OCI-LY1 (cell line): ENCODE measurements at regions not wholly inside any gene's neighbourhood (a gene's known extent, or its start where the extent isn't known, plus 50 kb on each side); places are given as distances from the start of the nearest gene placed in this dataset.

ENCODE experiments used
- EZH2 ChIP-seq: fragments of 200-600 bp; sonication (generic), shearing (Covaris generic); IDR thresholded peaks from 2 replicates; pipeline ENCODE4 v1.8.0; 2017; ENCODE audit warnings: borderline replicate concordance, mixed run types, mild to moderate bottlenecking, antibody characterized with exemption, low read length, moderate library complexity, mixed read lengths
- TF ChIP-seq, protein P1 (sequence below): fragments of 200-600 bp; sonication (generic), shearing (Covaris generic); IDR thresholded peaks from 2 replicates; pipeline ENCODE4 v1.5.1; 2017; ENCODE audit warnings: mild to moderate bottlenecking, antibody characterized with exemption, low read length, moderate library complexity, mixed read lengths

DNA sequence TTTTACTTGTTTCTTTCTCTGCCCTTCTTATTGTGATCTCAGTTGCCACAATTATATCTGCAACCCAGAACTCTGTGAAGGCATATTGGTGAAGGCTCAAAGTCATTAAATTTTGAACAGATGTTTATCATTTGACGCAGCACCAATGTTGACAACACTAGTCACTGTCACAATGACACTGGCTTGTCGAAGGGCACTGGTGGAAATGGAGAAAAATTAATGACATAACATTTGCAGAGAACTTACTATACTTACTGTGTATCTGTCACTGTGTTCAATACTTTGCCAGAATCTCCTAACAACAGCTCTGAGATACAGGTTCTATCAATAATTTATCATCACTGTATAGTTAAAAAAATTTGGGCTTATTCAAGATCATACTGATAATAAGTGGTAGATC is 1213.7 kb downstream of the NCAM2 start:
- no peak for TF ChIP-seq EZH2
- TF ChIP-seq, protein P1, sequence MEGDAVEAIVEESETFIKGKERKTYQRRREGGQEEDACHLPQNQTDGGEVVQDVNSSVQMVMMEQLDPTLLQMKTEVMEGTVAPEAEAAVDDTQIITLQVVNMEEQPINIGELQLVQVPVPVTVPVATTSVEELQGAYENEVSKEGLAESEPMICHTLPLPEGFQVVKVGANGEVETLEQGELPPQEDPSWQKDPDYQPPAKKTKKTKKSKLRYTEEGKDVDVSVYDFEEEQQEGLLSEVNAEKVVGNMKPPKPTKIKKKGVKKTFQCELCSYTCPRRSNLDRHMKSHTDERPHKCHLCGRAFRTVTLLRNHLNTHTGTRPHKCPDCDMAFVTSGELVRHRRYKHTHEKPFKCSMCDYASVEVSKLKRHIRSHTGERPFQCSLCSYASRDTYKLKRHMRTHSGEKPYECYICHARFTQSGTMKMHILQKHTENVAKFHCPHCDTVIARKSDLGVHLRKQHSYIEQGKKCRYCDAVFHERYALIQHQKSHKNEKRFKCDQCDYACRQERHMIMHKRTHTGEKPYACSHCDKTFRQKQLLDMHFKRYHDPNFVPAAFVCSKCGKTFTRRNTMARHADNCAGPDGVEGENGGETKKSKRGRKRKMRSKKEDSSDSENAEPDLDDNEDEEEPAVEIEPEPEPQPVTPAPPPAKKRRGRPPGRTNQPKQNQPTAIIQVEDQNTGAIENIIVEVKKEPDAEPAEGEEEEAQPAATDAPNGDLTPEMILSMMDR, result no peak
